ENCODE measurements at regions not wholly inside any gene's neighbourhood (a gene's known extent, or its start where the extent isn't known, plus 50 kb on each side); places are given as distances from the start of the nearest gene placed in this dataset.

DNA sequence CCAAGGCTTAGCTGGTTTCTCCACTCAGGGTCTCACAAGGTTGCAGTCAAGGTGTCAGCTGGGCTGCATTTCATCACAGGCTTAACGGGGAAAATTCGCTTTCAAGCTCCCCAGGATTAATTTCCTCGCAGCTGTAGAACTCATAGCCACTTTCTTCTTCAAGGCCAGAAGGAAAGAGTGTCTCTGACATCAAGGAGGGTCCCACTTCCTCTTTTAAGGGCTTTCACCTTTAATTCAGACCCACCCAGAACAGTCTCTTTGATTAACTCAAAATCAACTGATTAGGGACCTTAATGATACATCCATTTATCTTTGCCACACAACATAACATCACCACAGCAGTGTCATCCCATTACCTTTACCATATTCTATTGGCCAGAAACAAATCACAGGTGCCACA, 183.3 kb upstream of the ARID1B start:
- Histone ChIP-seq H3K27ac (ENCODE audit: low read depth in 1 of 2, low read length in 1 of 2) (no peak overlapping the region), H3K4me1 (ENCODE audit: control insufficient read depth in 5 of 5, insufficient read depth in 5 of 5, low read length in 5 of 5) (peaks cover 0 to 5% (median 0%) of the 10 kb centered on the region in 5 donors), H3K4me3 (no peak overlapping the region), H3K9ac (ENCODE audit: insufficient read depth in 1 of 2, low read length in 2 of 2) (no peak overlapping the region), H3K36me3 (ENCODE audit: control insufficient read depth in 4 of 4, insufficient read depth in 4 of 4, low read length in 4 of 4) (no peaks in the 10 kb centered on the region), H3K27me3 (ENCODE audit: control insufficient read depth in 3 of 3, insufficient read depth in 3 of 3, low read length in 2 of 3) (no peaks in the 10 kb centered on the region), H3K9me3 (ENCODE audit: control insufficient read depth in 4 of 4, insufficient read depth in 3 of 4, low read length in 3 of 4) (peaks cover 0 to 2% (median 0%) of the 10 kb centered on the region in 4 donors)
- ATAC-seq (ENCODE audit: insufficient read depth, low FRiP score), result no peak
- WGBS, 2 donors, result 94 to 99% methylated on average over 3 of the region's 3 CpGs
- TF ChIP-seq, protein P1, sequence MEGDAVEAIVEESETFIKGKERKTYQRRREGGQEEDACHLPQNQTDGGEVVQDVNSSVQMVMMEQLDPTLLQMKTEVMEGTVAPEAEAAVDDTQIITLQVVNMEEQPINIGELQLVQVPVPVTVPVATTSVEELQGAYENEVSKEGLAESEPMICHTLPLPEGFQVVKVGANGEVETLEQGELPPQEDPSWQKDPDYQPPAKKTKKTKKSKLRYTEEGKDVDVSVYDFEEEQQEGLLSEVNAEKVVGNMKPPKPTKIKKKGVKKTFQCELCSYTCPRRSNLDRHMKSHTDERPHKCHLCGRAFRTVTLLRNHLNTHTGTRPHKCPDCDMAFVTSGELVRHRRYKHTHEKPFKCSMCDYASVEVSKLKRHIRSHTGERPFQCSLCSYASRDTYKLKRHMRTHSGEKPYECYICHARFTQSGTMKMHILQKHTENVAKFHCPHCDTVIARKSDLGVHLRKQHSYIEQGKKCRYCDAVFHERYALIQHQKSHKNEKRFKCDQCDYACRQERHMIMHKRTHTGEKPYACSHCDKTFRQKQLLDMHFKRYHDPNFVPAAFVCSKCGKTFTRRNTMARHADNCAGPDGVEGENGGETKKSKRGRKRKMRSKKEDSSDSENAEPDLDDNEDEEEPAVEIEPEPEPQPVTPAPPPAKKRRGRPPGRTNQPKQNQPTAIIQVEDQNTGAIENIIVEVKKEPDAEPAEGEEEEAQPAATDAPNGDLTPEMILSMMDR (IDR thresholded peaks at IDR 0.05; ENCODE audit: control extremely low read depth, extremely low read depth), result no peak
- DNase-seq, result no peak

DNA sequence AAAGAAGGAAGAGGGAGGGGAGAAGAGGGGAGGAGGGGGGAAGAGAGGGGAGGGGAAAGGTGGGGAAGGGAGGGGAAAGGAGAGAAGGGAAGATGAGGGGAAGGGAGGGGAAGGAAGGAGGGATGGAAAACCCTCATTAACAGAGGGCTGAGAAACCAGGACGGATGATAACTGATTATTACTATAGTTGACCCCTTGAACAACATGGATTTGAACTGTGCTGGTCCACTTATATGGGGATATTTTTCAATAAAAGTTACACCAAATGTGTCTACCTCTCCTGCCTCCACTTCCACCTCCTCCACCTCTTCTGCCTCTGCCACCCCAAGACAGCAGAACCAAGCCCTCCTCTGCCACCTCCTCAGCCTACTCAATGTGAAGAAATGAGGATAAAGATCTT, 184.1 kb upstream of the ARID1B start:
- H3K27me3 ChIP-seq (ENCODE audit: control insufficient read depth in 3 of 3, insufficient read depth in 3 of 3, low read length in 2 of 3), result no peaks in the 10 kb centered on the region
- no peak overlapping the region for H3K27ac ChIP-seq (ENCODE audit: low read depth in 1 of 2, low read length in 1 of 2)
- no peak for ATAC-seq (ENCODE audit: insufficient read depth, low FRiP score)
- H3K4me1 ChIP-seq (ENCODE audit: control insufficient read depth in 5 of 5, insufficient read depth in 5 of 5, low read length in 5 of 5), result no peaks in the 10 kb centered on the region
- DNase-seq, result no peak
- 63 to 65% methylated on average over 1 of the region's 1 CpG for WGBS, 2 donors
- no peak overlapping the region for H3K9ac ChIP-seq (ENCODE audit: insufficient read depth in 1 of 2, low read length in 2 of 2)
- peaks cover 0 to 2% (median 0%) of the 10 kb centered on the region in 4 donors for H3K9me3 ChIP-seq (ENCODE audit: control insufficient read depth in 4 of 4, insufficient read depth in 3 of 4, low read length in 3 of 4)
- TF ChIP-seq, protein P1 (IDR thresholded peaks at IDR 0.05; ENCODE audit: control extremely low read depth, extremely low read depth), result no peak
- H3K36me3 ChIP-seq (ENCODE audit: control insufficient read depth in 4 of 4, insufficient read depth in 4 of 4, low read length in 4 of 4), result no peaks in the 10 kb centered on the region
- no peak overlapping the region for H3K4me3 ChIP-seq

DNA sequence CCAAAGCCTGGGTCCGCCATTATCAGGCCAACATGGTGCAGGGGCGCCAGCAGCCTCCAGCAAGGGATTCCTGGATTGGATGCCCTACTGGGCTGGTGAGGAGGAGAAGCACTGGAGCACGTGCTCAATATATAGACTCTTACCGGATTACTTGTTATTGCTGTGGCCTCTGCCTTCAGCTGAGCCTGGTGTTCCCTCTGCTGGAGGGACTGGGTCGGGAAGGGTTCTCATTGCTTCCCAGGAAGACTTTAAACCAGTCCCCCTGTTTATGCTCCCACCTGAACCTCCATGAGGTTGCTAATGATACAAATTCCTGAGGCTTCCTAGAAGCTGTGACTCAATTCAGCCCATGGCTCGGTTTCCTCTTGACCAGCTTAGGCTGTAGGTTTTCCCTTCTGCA, 186.7 kb upstream of the ARID1B start:
- 87 to 90% methylated on average over 6 of the region's 6 CpGs for WGBS, 2 donors
- peaks cover 0 to 5% (median 0%) of the 10 kb centered on the region in 5 donors for H3K4me1 ChIP-seq (ENCODE audit: control insufficient read depth in 5 of 5, insufficient read depth in 5 of 5, low read length in 5 of 5)
- H3K27me3 ChIP-seq (ENCODE audit: control insufficient read depth in 3 of 3, insufficient read depth in 3 of 3, low read length in 2 of 3), result no peaks in the 10 kb centered on the region
- no peaks in the 10 kb centered on the region for H3K9me3 ChIP-seq (ENCODE audit: control insufficient read depth in 4 of 4, insufficient read depth in 3 of 4, low read length in 3 of 4)
- no peak overlapping the region for H3K9ac ChIP-seq (ENCODE audit: insufficient read depth in 1 of 2, low read length in 2 of 2)
- TF ChIP-seq, protein P1 (IDR thresholded peaks at IDR 0.05; ENCODE audit: control extremely low read depth, extremely low read depth), result no peak
- H3K36me3 ChIP-seq (ENCODE audit: control insufficient read depth in 4 of 4, insufficient read depth in 4 of 4, low read length in 4 of 4), result no peaks in the 10 kb centered on the region
- no peak overlapping the region for H3K27ac ChIP-seq (ENCODE audit: low read depth in 1 of 2, low read length in 1 of 2)
- ATAC-seq (ENCODE audit: insufficient read depth, low FRiP score) (no peak), DNase-seq (no peak)
- H3K4me3 ChIP-seq, result no peak overlapping the region

DNA sequence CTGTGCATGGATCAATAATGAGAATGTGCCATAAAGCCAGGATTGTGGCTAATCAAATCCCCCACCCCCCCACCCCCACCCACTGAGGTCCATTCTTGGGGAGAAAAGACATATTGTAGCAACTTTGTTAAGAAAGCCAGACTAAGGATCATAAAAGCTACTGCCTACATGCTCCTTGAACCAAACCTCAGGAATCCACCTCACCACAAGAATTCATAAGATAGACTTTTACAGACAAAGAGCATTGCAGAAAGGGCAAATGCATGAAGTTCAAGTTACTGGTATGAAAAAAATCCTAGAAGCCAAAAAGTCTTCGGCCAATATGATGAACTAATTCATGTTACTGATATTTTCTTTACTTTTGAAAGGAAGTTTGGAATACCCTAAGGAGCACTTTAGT, 187.9 kb upstream of the ARID1B start:
- H3K27ac ChIP-seq (ENCODE audit: low read depth in 1 of 2, low read length in 1 of 2), result no peak overlapping the region
- no peak for DNase-seq
- WGBS, 2 donors, result 64 to 84% methylated on average over 1 of the region's 1 CpG
- H3K4me1 ChIP-seq (ENCODE audit: control insufficient read depth in 5 of 5, insufficient read depth in 5 of 5, low read length in 5 of 5), result peaks cover 0 to 5% (median 0%) of the 10 kb centered on the region in 5 donors
- H3K9me3 ChIP-seq (ENCODE audit: control insufficient read depth in 4 of 4, insufficient read depth in 3 of 4, low read length in 3 of 4), result no peaks in the 10 kb centered on the region
- TF ChIP-seq, protein P1 (IDR thresholded peaks at IDR 0.05; ENCODE audit: control extremely low read depth, extremely low read depth), result no peak
- no peak overlapping the region for H3K4me3 ChIP-seq
- no peak for ATAC-seq (ENCODE audit: insufficient read depth, low FRiP score)
- H3K27me3 ChIP-seq (ENCODE audit: control insufficient read depth in 3 of 3, insufficient read depth in 3 of 3, low read length in 2 of 3), result no peaks in the 10 kb centered on the region
- H3K36me3 ChIP-seq (ENCODE audit: control insufficient read depth in 4 of 4, insufficient read depth in 4 of 4, low read length in 4 of 4), result no peaks in the 10 kb centered on the region
- no peak overlapping the region for H3K9ac ChIP-seq (ENCODE audit: insufficient read depth in 1 of 2, low read length in 2 of 2)
